D721Med (cell line): ENCODE measurements at regions not wholly inside any gene's neighbourhood (a gene's known extent, or its start where the extent isn't known, plus 50 kb on each side); places are given as distances from the start of the nearest gene placed in this dataset.

ENCODE experiments used
- DNase-seq: peaks from one replicate; pipeline ENCODE4 v3.0.0; 2011; ENCODE audit warnings: low spot score; ENCODE audit not compliant: insufficient read length
- FAIRE-seq: peaks from 2 replicates; lab custom pipeline; 2011; peaks lifted over from hg19 to GRCh38; lab: Jason Lieb, UNC
- CTCF ChIP-seq: IDR thresholded peaks from 2 replicates; pipeline ENCODE4 v1.5.1; 2012; ENCODE audit warnings: mild to moderate bottlenecking, control low read depth; ENCODE audit not compliant: insufficient read depth; ENCODE audit errors: missing control alignments

DNA sequence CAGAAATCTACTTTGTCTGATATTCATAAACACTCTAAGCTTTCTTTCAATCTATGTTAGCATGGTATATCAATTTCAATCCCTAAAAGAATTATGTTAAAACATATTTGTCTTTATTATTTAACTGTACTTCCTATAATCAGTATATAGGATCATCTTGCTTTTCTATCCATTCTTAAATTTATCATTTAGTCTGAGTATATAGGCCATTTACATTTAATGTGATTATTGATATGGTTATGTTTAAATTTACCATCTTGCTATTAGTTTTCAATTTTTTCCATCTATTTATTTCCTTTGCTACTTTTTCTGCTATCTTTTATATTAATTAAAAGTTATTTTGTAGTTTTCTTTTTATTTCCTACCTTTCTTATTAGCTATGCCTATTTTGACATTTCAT lies 174.8 kb upstream of the MBNL1 start:
- FAIRE-seq (no peak), DNase-seq (no peak)
- TF ChIP-seq CTCF = no peak

GRCh38 chr3:152094406-152094805 lies 174.3 kb upstream of the MBNL1 start:
- DNase-seq = no peak
- no peak for TF ChIP-seq CTCF
- no peak for FAIRE-seq

DNA sequence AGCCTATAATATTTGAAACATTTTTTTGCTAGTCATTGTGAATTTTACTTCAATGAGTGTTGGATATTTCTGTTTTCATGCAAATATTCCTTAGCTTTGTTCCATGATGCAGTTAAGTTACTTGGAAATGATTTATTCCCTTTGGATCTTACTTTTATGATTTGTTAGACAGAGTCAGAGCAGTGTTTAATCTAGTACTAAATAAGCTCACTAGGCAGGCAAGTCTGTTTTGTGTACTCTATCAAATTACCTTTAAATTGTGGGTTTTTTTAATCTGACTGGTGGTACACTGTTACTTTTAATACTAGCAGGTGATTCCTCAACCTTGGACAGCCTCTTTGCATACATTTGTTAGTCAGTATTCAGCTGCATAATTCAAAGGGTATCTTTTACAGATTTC lies 173.3 kb upstream of the MBNL1 start:
- no peak for TF ChIP-seq CTCF
- FAIRE-seq = no peak

DNA sequence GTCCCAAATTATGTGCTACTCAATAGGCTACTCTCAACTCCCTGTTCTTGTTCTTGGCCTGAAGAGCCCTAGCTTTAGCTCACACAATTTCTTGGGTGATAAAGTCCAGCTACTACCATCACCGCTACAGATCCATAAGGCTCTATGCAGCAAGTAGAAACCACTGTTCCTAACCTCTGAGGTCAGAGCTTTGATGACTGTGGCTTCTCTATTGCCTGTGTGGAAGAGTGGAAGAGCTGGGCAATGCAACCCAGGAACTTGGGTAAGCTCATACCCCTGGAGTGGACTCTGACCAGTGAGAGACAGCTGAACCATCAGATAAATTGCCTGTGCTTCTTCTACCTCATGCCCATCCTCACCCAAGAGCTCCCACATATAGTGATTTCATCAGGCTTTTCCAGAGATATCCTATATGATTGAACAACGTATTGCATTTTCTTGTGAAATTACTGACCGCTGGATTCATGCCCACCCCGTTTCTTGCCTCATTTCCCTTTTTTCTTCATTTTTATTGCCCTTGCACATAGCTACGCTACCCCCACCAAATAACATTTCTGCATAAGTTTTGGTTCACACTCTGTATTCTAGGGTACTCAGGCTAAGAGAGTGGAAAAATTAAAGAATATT lies 172.3 kb upstream of the MBNL1 start:
- no peak for TF ChIP-seq CTCF
- DNase-seq (no peak), FAIRE-seq (no peak)

More for the DNA sequence above, 173.3 kb upstream of the MBNL1 start:
- no peak for DNase-seq

DNA sequence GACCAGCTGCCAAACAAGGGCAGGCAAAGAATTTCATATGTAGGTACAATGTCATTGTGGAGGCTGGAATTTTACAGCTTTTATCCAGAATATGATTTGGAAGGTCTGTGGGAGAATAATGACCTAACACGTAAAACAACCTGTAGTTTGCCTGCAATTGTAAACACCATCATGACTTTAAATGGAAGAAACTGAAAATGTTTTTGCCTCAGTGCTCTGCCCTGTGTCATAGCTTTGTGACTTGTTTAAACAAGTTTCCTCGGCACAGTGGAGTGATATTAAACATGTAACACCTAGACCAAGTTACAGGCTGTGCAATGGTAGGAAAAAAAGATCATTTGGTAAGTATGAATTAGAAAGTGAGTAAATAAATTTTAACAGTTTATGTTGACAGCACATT lies 171.6 kb upstream of the MBNL1 start:
- DNase-seq = no peak
- TF ChIP-seq CTCF = no peak
- FAIRE-seq = no peak

- TF ChIP-seq CTCF = no peak
- DNase-seq (no peak), FAIRE-seq (no peak)
Measured at GRCh38 chr3:152097770-152098169, 171.0 kb upstream of the MBNL1 start.

DNA sequence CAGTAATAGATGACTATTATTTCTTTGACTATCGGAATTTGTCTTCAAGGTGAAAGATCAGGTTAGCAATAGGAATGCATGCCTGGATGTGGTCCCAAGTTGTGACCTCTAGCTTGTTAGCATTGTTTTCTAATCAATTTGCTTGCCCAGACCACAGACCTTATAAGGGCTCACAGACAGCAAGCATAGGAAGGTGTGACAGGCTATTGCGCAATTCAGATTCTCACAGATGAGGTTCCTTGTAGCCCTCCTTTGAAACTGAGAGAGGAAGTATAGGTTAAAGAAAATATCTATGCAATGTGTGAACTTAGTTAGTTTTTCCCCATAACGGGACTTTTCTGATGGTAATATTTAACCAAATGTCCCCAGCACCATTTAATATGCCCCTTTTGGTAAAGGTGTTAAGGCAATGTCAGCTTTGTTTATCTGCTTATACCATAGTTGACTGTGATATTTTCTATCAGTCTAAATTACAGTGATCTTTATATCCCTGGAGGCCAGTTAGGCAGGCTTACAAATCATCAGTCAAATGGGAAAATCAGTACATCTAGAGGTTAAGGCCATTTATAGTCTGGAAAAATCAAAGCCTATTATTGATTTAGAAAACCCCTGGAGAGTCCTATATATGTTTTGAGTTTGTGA lies 168.1 kb upstream of the MBNL1 start:
- no peak for TF ChIP-seq CTCF
- DNase-seq = no peak
- FAIRE-seq = no peak
